Stomach (tissue), 4 donors: ENCODE measurements at regions not wholly inside any gene's neighbourhood (a gene's known extent, or its start where the extent isn't known, plus 50 kb on each side); places are given as distances from the start of the nearest gene placed in this dataset.

ENCODE experiments used
- POLR2A ChIP-seq, 4 donors: fragments of 450-650 bp; IDR thresholded peaks; one replicate each; pipeline ENCODE4 v1.6.1; 2016; ENCODE audit warnings: antibody characterized with exemption in 4 of 4, control low read depth in 2 of 4, mild to moderate bottlenecking in 1 of 4, moderate library complexity in 1 of 4
- TF ChIP-seq, protein P1 (sequence below), 7 experiments: fragments of 450-650 bp in 4 of 7; fragments of 200-600 bp in 3 of 7; sonication (generic) in 3 of 7; IDR thresholded peaks; one replicate each; pipeline ENCODE4 v1.5.1; 2016 to 2019; ENCODE audit warnings: antibody characterized with exemption in 7 of 7, control low read depth in 2 of 7, mild to moderate bottlenecking in 1 of 7

DNA sequence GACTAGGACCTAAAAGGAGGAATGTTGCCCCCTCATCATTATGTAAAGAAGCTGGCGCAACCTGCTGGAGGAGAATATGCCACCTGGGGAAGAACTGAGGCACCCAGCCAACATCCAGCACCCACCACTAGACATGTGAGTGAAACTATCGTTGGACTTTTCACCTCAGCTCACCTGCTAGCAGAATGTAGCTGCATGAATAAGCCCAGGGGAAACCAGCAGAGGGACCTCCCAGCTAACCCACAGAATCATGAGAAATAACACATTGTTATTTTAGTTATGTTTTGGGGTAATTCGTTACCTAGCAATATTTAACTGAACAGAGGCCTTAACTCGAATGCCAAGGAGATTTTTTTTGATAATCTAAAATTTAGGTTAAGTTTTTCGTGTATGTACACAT lies 542.5 kb upstream of the DAB1 start:
- TF ChIP-seq POLR2A (IDR thresholded peaks at IDR 0.05), result no peak
- TF ChIP-seq, protein P1, sequence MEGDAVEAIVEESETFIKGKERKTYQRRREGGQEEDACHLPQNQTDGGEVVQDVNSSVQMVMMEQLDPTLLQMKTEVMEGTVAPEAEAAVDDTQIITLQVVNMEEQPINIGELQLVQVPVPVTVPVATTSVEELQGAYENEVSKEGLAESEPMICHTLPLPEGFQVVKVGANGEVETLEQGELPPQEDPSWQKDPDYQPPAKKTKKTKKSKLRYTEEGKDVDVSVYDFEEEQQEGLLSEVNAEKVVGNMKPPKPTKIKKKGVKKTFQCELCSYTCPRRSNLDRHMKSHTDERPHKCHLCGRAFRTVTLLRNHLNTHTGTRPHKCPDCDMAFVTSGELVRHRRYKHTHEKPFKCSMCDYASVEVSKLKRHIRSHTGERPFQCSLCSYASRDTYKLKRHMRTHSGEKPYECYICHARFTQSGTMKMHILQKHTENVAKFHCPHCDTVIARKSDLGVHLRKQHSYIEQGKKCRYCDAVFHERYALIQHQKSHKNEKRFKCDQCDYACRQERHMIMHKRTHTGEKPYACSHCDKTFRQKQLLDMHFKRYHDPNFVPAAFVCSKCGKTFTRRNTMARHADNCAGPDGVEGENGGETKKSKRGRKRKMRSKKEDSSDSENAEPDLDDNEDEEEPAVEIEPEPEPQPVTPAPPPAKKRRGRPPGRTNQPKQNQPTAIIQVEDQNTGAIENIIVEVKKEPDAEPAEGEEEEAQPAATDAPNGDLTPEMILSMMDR (IDR thresholded peaks at IDR 0.05), result no peak
